IPS-11a (cell line): ENCODE measurements at regions not wholly inside any gene's neighbourhood (a gene's known extent, or its start where the extent isn't known, plus 50 kb on each side); places are given as distances from the start of the nearest gene placed in this dataset.
"Not testable (repeated sequence)": the region's sequence is repeated elsewhere in the genome, so short reads cannot be mapped to it uniquely, and the experiment has no call there.

Source experiments
- H3K4me3 ChIP-seq: one replicate; pipeline ENCODE4 v1.5.1; 2013; ENCODE audit warnings: low read depth, low read length, control low read depth

GRCh38 chr16:54985156-54985555, 54.5 kb downstream of the IRX5 start:
- H3K4me3 ChIP-seq = no peak overlapping the region

- no peak overlapping the region for H3K4me3 ChIP-seq
These were observed 55.0 kb downstream of the IRX5 start for GRCh38 chr16:54985668-54986067.

- no peak overlapping the region for H3K4me3 ChIP-seq
These were observed 55.7 kb downstream of the IRX5 start for GRCh38 chr16:54986409-54986808.

- no peak overlapping the region for H3K4me3 ChIP-seq
These were observed 56.4 kb downstream of the IRX5 start for GRCh38 chr16:54987081-54987480.

GRCh38 chr16:54991525-54991924, 60.9 kb downstream of the IRX5 start:
- no peak overlapping the region for H3K4me3 ChIP-seq

- not testable (repeated sequence) for H3K4me3 ChIP-seq
These were observed 61.3 kb downstream of the IRX5 start for GRCh38 chr16:54991946-54992345.

GRCh38 chr16:54993106-54993895, 62.6 kb downstream of the IRX5 start:
- no peak overlapping the region for H3K4me3 ChIP-seq

GRCh38 chr16:54996186-54996585, 65.5 kb downstream of the IRX5 start:
- H3K4me3 ChIP-seq = no peak overlapping the region

GRCh38 chr16:54998834-54999233, 68.2 kb downstream of the IRX5 start:
- no peak overlapping the region for H3K4me3 ChIP-seq

GRCh38 chr16:54999481-54999880, 68.8 kb downstream of the IRX5 start:
- H3K4me3 ChIP-seq = no peak overlapping the region

GRCh38 chr16:55000595-55000994, 69.9 kb downstream of the IRX5 start:
- no peak overlapping the region for H3K4me3 ChIP-seq

- H3K4me3 ChIP-seq = no peak overlapping the region
These were observed 71.3 kb downstream of the IRX5 start for GRCh38 chr16:55001931-55002330.

- H3K4me3 ChIP-seq = no peak overlapping the region
These were observed 71.8 kb downstream of the IRX5 start for GRCh38 chr16:55002419-55002818.

- H3K4me3 ChIP-seq = no peak overlapping the region
These were observed 72.6 kb downstream of the IRX5 start for GRCh38 chr16:55003306-55003705.

GRCh38 chr16:55003916-55004315, 73.3 kb downstream of the IRX5 start:
- no peak overlapping the region for H3K4me3 ChIP-seq

GRCh38 chr16:55007504-55007903, 76.8 kb downstream of the IRX5 start:
- H3K4me3 ChIP-seq = no peak overlapping the region

GRCh38 chr16:55008836-55009510, 78.3 kb downstream of the IRX5 start:
- no peak overlapping the region for H3K4me3 ChIP-seq

GRCh38 chr16:55009581-55009980, 78.9 kb downstream of the IRX5 start:
- no peak overlapping the region for H3K4me3 ChIP-seq

GRCh38 chr16:55010492-55011160, 80.0 kb downstream of the IRX5 start:
- H3K4me3 ChIP-seq = no peak overlapping the region

- no peak overlapping the region for H3K4me3 ChIP-seq
These were observed 81.7 kb downstream of the IRX5 start for GRCh38 chr16:55012362-55012761.

GRCh38 chr16:55012793-55013192, 82.1 kb downstream of the IRX5 start:
- H3K4me3 ChIP-seq = no peak overlapping the region

- H3K4me3 ChIP-seq = no peak overlapping the region
These were observed 83.4 kb downstream of the IRX5 start for GRCh38 chr16:55014022-55014421.
